Stimulated activated CD4-positive, alpha-beta T cell treated with anti-CD3 and anti-CD28 coated beads, Interleukin-2, amount 100 ng/mL, for 4 hours (primary cell): ENCODE measurements at regions not wholly inside any gene's neighbourhood (a gene's known extent, or its start where the extent isn't known, plus 50 kb on each side); places are given as distances from the start of the nearest gene placed in this dataset.
"Not testable (repeated sequence)": the region's sequence is repeated elsewhere in the genome, so short reads cannot be mapped to it uniquely, and the experiment has no call there.

Source experiments
- DNase-seq: peaks from one replicate; pipeline ENCODE4 v3.0.0-alpha.2; 2020; ENCODE audit warnings: low read depth

GRCh38 chr3:188974856-188975599, 196.7 kb upstream of the TPRG1 start:
- no peak for DNase-seq

- DNase-seq: no peak
Observed at GRCh38 chr3:188975600-188976314, 196.0 kb upstream of the TPRG1 start.

- DNase-seq: no peak
Observed at GRCh38 chr3:188976407-188976806, 195.4 kb upstream of the TPRG1 start.

GRCh38 chr3:188978421-188979171, 193.2 kb upstream of the TPRG1 start:
- no peak for DNase-seq

GRCh38 chr3:188979248-188979647, 192.5 kb upstream of the TPRG1 start:
- DNase-seq: no peak

GRCh38 chr3:188979669-188980310, 192.0 kb upstream of the TPRG1 start:
- no peak for DNase-seq

GRCh38 chr3:188993181-188993580, 178.6 kb upstream of the TPRG1 start:
- DNase-seq: no peak

- no peak for DNase-seq
Observed at GRCh38 chr3:189001559-189001958, 170.2 kb upstream of the TPRG1 start.

GRCh38 chr3:189003410-189003809, 168.4 kb upstream of the TPRG1 start:
- no peak for DNase-seq

- no peak for DNase-seq
Observed at GRCh38 chr3:189013224-189013888, 158.4 kb upstream of the TPRG1 start.

GRCh38 chr3:189014526-189014925, 157.2 kb upstream of the TPRG1 start:
- no peak for DNase-seq

GRCh38 chr3:189022576-189023466, 148.9 kb upstream of the TPRG1 start:
- not testable (repeated sequence) for DNase-seq

GRCh38 chr3:189025866-189026265, 145.9 kb upstream of the TPRG1 start:
- no peak for DNase-seq

GRCh38 chr3:189027626-189028155, 144.1 kb upstream of the TPRG1 start:
- no peak for DNase-seq

- no peak for DNase-seq
Observed at GRCh38 chr3:189038773-189039745, 132.7 kb upstream of the TPRG1 start.

GRCh38 chr3:189040656-189041335, 131.0 kb upstream of the TPRG1 start:
- no peak for DNase-seq

GRCh38 chr3:189041482-189042090, 130.2 kb upstream of the TPRG1 start:
- peak; percentile 69 for DNase-seq

GRCh38 chr3:189042832-189043231, 128.9 kb upstream of the TPRG1 start:
- no peak for DNase-seq
